Uterus (tissue), 2 donors: ENCODE measurements at regions not wholly inside any gene's neighbourhood (a gene's known extent, or its start where the extent isn't known, plus 50 kb on each side); places are given as distances from the start of the nearest gene placed in this dataset.

Experiments used
- CTCF ChIP-seq, 4 experiments: fragments of 200-600 bp in 2 of 4; fragments of 450-650 bp in 2 of 4; sonication (generic) in 2 of 4; IDR thresholded peaks; one replicate each; pipeline ENCODE4 v1.5.1; 2016 to 2019; ENCODE audit warnings: antibody characterized with exemption in 4 of 4, mild to moderate bottlenecking in 2 of 4, moderate library complexity in 1 of 4
- POLR2A ChIP-seq, 2 donors: fragments of 450-650 bp; IDR thresholded peaks; one replicate each; pipeline ENCODE4 v1.6.1; 2016; ENCODE audit warnings: antibody characterized with exemption in 2 of 2, mild to moderate bottlenecking in 1 of 2, moderate library complexity in 1 of 2

GRCh38 chr5:153879596-153879995 is 159.1 kb downstream of the FAM114A2 start:
- TF ChIP-seq CTCF (IDR thresholded peaks at IDR 0.05) (no peak), POLR2A (IDR thresholded peaks at IDR 0.05) (no peak)
